ENCODE measurements at regions not wholly inside any gene's neighbourhood (a gene's known extent, or its start where the extent isn't known, plus 50 kb on each side); places are given as distances from the start of the nearest gene placed in this dataset.
"Not testable (repeated sequence)": the region's sequence is repeated elsewhere in the genome, so short reads cannot be mapped to it uniquely, and the experiment has no call there.

- TF ChIP-seq, protein P1, sequence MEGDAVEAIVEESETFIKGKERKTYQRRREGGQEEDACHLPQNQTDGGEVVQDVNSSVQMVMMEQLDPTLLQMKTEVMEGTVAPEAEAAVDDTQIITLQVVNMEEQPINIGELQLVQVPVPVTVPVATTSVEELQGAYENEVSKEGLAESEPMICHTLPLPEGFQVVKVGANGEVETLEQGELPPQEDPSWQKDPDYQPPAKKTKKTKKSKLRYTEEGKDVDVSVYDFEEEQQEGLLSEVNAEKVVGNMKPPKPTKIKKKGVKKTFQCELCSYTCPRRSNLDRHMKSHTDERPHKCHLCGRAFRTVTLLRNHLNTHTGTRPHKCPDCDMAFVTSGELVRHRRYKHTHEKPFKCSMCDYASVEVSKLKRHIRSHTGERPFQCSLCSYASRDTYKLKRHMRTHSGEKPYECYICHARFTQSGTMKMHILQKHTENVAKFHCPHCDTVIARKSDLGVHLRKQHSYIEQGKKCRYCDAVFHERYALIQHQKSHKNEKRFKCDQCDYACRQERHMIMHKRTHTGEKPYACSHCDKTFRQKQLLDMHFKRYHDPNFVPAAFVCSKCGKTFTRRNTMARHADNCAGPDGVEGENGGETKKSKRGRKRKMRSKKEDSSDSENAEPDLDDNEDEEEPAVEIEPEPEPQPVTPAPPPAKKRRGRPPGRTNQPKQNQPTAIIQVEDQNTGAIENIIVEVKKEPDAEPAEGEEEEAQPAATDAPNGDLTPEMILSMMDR (IDR thresholded peaks at IDR 0.05; ENCODE audit: insufficient read depth, low read length): not testable (repeated sequence)
- TF ChIP-seq POLR2AphosphoS5 (IDR thresholded peaks at IDR 0.05; ENCODE audit: low read depth); SPI1 (IDR thresholded peaks at IDR 0.05; ENCODE audit: borderline replicate concordance, low read depth): not testable (repeated sequence)
- TF ChIP-seq, protein P2, sequence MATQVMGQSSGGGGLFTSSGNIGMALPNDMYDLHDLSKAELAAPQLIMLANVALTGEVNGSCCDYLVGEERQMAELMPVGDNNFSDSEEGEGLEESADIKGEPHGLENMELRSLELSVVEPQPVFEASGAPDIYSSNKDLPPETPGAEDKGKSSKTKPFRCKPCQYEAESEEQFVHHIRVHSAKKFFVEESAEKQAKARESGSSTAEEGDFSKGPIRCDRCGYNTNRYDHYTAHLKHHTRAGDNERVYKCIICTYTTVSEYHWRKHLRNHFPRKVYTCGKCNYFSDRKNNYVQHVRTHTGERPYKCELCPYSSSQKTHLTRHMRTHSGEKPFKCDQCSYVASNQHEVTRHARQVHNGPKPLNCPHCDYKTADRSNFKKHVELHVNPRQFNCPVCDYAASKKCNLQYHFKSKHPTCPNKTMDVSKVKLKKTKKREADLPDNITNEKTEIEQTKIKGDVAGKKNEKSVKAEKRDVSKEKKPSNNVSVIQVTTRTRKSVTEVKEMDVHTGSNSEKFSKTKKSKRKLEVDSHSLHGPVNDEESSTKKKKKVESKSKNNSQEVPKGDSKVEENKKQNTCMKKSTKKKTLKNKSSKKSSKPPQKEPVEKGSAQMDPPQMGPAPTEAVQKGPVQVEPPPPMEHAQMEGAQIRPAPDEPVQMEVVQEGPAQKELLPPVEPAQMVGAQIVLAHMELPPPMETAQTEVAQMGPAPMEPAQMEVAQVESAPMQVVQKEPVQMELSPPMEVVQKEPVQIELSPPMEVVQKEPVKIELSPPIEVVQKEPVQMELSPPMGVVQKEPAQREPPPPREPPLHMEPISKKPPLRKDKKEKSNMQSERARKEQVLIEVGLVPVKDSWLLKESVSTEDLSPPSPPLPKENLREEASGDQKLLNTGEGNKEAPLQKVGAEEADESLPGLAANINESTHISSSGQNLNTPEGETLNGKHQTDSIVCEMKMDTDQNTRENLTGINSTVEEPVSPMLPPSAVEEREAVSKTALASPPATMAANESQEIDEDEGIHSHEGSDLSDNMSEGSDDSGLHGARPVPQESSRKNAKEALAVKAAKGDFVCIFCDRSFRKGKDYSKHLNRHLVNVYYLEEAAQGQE (IDR thresholded peaks at IDR 0.05; ENCODE audit: insufficient replicate concordance, low read depth): not testable (repeated sequence)
Observed at GRCh38 chr7:63572196-63572595, 426.5 kb upstream of the ZNF722 start.

Measured in HL-60 (cell line).